Fibroblast of villous mesenchyme (primary cell): ENCODE measurements at regions not wholly inside any gene's neighbourhood (a gene's known extent, or its start where the extent isn't known, plus 50 kb on each side); places are given as distances from the start of the nearest gene placed in this dataset.

ENCODE experiments used
- DNase-seq: peaks from one replicate; pipeline ENCODE4 v3.0.0-alpha.2; 2010; ENCODE audit warnings: low read depth
- H3K4me3 ChIP-seq: 2 replicates; pipeline ENCODE4 v1.5.1; 2011; ENCODE audit warnings: low read depth, mild to moderate bottlenecking, low read length
- CTCF ChIP-seq: IDR thresholded peaks from 2 replicates; pipeline ENCODE4 v1.5.1; 2012; ENCODE audit warnings: low read depth, mild to moderate bottlenecking, low read length; ENCODE audit not compliant: insufficient read depth

DNA sequence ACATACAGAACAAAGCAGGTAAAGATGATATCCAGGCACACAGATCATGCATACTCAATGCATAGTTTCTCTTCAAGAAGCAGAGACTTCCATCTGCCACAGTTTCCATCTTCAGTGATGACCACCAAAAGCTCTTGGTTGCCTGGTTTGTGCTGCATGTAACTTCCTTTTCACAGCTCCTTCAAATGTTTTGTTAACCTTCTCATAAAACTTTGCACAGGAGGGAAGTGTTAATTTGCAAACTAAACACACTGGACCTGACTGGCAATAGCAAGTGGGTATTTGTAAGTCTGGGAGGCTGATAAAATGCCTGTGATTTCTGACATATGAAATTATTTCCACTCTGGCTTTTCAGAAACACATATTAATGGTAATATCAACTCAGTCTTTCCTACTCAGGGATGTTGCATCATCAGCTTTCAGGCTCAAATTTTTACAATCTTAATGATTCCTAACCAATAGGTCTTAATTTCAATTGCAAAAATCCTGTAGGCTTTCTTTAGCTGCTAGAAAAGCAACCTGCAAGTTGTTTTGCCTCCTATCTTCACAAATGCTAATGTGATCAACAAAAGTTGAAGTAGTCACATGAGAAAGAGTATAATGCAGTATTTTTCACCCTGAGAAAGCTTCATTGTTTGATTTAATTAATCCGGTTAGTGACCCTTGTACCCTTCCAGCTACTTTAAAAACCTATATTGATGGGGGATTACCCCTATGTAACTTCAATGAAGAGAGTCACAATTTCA, 575.6 kb downstream of the DIAPH3 start:
- no peak for DNase-seq
- H3K4me3 ChIP-seq: no peak overlapping the region
- TF ChIP-seq CTCF: no peak

- no peak for TF ChIP-seq CTCF
- no peak overlapping the region for H3K4me3 ChIP-seq
- no peak for DNase-seq
Measured at GRCh38 chr13:59588717-59589067, 575.0 kb downstream of the DIAPH3 start.

DNA sequence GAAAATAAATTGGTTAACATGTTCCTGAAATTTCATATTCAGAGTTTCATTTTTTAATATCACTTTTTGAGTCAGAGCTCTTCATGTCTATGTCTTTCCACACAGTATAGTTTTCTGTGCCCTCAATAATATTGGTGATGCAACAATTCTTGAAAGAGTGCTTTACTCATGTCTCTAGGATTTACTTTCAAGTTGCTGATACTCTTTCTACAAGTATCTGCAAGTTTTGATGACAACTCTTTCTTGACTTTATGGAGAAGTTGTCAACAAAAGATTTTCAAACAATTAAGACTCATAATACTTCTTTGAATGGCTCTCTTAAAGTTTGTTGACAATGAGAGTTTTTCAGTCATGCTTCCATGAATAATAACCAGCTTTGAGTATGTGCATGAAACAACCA, 561.7 kb downstream of the DIAPH3 start:
- TF ChIP-seq CTCF: no peak
- no peak overlapping the region for H3K4me3 ChIP-seq
- no peak for DNase-seq

- no peak for DNase-seq
- no peak overlapping the region for H3K4me3 ChIP-seq
- no peak for TF ChIP-seq CTCF
Measured at GRCh38 chr13:59603646-59604045, 560.1 kb downstream of the DIAPH3 start.

DNA sequence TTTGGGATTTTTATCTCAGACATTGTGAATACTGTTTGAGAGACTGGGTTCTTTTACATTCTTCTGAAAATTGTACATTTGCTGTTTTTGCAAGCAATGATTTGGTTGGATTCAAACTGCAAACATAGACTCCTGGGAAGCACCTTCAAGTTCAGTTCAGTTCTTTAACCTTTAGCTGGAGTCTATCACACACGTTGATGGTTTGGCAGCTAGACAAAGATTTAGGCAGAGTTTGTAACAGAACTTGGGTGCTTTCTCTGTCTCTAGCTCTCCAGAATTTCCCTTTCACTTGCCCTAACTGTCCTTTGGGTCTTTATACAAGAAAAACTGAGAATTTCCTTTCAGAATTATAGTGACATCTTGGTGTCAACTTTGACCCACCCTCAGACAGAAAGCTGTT, 556.6 kb downstream of the DIAPH3 start:
- no peak for TF ChIP-seq CTCF
- DNase-seq: no peak
- H3K4me3 ChIP-seq: no peak overlapping the region

DNA sequence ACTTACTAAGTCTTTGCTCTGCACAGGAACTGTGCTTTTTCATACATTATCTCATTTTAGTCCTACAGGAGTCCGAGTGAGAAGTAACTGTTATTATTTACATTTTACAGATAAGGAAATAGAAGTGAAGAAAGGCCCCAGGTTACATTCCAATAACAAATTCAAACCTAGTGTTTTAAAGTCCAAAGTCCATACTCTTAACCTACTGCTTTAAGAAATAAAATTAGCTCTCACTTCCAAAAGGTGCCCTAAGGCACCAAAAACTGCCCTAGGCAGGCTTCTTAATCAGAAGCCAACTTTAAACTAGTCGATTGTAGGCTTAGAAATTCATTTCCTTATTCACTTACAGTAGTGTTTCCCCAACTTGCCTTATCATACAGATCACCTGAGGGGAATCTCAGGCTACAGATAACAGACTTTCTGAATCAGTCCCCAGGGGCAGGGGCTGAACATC, 555.9 kb downstream of the DIAPH3 start:
- H3K4me3 ChIP-seq: no peak overlapping the region
- no peak for DNase-seq
- no peak for TF ChIP-seq CTCF

- no peak overlapping the region for H3K4me3 ChIP-seq
- no peak for TF ChIP-seq CTCF
- no peak for DNase-seq
Measured at GRCh38 chr13:59609421-59609820, 554.3 kb downstream of the DIAPH3 start.
